ENCODE measurements at regions not wholly inside any gene's neighbourhood (a gene's known extent, or its start where the extent isn't known, plus 50 kb on each side); places are given as distances from the start of the nearest gene placed in this dataset.

- TF ChIP-seq POLR2A (IDR thresholded peaks at IDR 0.05) (no peak), POLR2AphosphoS5 (IDR thresholded peaks at IDR 0.05; ENCODE audit: insufficient read depth in 1 of 2, low read depth in 1 of 2) (no peak)
- TF ChIP-seq, protein P1, sequence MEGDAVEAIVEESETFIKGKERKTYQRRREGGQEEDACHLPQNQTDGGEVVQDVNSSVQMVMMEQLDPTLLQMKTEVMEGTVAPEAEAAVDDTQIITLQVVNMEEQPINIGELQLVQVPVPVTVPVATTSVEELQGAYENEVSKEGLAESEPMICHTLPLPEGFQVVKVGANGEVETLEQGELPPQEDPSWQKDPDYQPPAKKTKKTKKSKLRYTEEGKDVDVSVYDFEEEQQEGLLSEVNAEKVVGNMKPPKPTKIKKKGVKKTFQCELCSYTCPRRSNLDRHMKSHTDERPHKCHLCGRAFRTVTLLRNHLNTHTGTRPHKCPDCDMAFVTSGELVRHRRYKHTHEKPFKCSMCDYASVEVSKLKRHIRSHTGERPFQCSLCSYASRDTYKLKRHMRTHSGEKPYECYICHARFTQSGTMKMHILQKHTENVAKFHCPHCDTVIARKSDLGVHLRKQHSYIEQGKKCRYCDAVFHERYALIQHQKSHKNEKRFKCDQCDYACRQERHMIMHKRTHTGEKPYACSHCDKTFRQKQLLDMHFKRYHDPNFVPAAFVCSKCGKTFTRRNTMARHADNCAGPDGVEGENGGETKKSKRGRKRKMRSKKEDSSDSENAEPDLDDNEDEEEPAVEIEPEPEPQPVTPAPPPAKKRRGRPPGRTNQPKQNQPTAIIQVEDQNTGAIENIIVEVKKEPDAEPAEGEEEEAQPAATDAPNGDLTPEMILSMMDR (IDR thresholded peaks at IDR 0.05), result no peak
- Histone ChIP-seq H3K27me3 (no peaks in the 10 kb centered on the region), H3K9me3 (no peaks in the 10 kb centered on the region), H3K4me1 (no peaks in the 10 kb centered on the region), H3K27ac (no peak overlapping the region), H3K36me3 (no peaks in the 10 kb centered on the region), H3K4me3 (no peak overlapping the region)
- intact Hi-C loops (cut with DNase I), result no loop called here
- DNase-seq (ENCODE audit: extremely low spot score in 2 of 2), result no peak
Observed at GRCh38 chr21:27068811-27069210, 101.9 kb upstream of the ADAMTS5 start.

GRCh38 chr21:27067226-27067625 lies 100.3 kb upstream of the ADAMTS5 start:
- no peaks in the 10 kb centered on the region for H3K9me3 ChIP-seq
- no peaks in the 10 kb centered on the region for H3K4me1 ChIP-seq
- intact Hi-C loops (cut with DNase I), result no loop called here
- no peaks in the 10 kb centered on the region for H3K36me3 ChIP-seq
- H3K27me3 ChIP-seq, result no peaks in the 10 kb centered on the region
- no peak overlapping the region for H3K27ac ChIP-seq
- DNase-seq (ENCODE audit: extremely low spot score in 2 of 2), result no peak
- H3K4me3 ChIP-seq, result no peak overlapping the region
- TF ChIP-seq POLR2A (IDR thresholded peaks at IDR 0.05) (no peak), POLR2AphosphoS5 (IDR thresholded peaks at IDR 0.05; ENCODE audit: insufficient read depth in 1 of 2, low read depth in 1 of 2) (no peak)
- TF ChIP-seq, protein P1 (IDR thresholded peaks at IDR 0.05), result no peak

GRCh38 chr21:27062443-27062842 lies 95.6 kb upstream of the ADAMTS5 start:
- no peak overlapping the region for H3K27ac ChIP-seq
- no peaks in the 10 kb centered on the region for H3K36me3 ChIP-seq
- DNase-seq (ENCODE audit: extremely low spot score in 2 of 2), result no peak
- no peaks in the 10 kb centered on the region for H3K9me3 ChIP-seq
- no peaks in the 10 kb centered on the region for H3K4me1 ChIP-seq
- TF ChIP-seq POLR2A (IDR thresholded peaks at IDR 0.05) (no peak), POLR2AphosphoS5 (IDR thresholded peaks at IDR 0.05; ENCODE audit: insufficient read depth in 1 of 2, low read depth in 1 of 2) (no peak)
- TF ChIP-seq, protein P1 (IDR thresholded peaks at IDR 0.05), result no peak
- H3K27me3 ChIP-seq, result no peaks in the 10 kb centered on the region
- no peak overlapping the region for H3K4me3 ChIP-seq
- intact Hi-C loops (cut with DNase I), result no loop called here

GRCh38 chr21:27061770-27062169 lies 94.9 kb upstream of the ADAMTS5 start:
- no peak overlapping the region for H3K27ac ChIP-seq
- H3K4me1 ChIP-seq, result no peaks in the 10 kb centered on the region
- no peaks in the 10 kb centered on the region for H3K9me3 ChIP-seq
- no peak for DNase-seq (ENCODE audit: extremely low spot score in 2 of 2)
- no peaks in the 10 kb centered on the region for H3K27me3 ChIP-seq
- intact Hi-C loops (cut with DNase I), result no loop called here
- H3K36me3 ChIP-seq, result no peaks in the 10 kb centered on the region
- H3K4me3 ChIP-seq, result no peak overlapping the region
- TF ChIP-seq, protein P1 (IDR thresholded peaks at IDR 0.05), result no peak
- TF ChIP-seq POLR2A (IDR thresholded peaks at IDR 0.05) (no peak), POLR2AphosphoS5 (IDR thresholded peaks at IDR 0.05; ENCODE audit: insufficient read depth in 1 of 2, low read depth in 1 of 2) (no peak)

DNA sequence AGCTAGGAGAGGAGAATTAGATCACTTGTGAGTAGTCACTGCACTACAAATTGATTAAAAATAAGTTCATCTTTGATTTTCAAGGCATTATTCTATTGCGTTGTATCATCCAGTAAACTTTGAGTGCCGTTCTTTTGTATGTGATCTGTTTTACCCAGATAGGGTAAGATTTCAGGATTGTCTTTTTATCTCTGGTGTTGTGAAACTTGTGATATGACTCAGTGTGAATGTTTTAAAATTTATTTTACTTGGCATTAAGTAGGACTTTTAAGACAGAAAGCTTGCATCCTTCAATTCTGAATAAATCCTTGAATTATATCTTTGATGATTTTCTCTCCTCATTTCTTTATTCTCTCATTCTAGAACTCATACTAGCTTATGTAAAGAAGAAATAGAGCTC lies 93.3 kb upstream of the ADAMTS5 start:
- Histone ChIP-seq H3K4me1 (no peaks in the 10 kb centered on the region), H3K36me3 (no peaks in the 10 kb centered on the region), H3K9me3 (no peaks in the 10 kb centered on the region), H3K27ac (no peak overlapping the region), H3K27me3 (no peaks in the 10 kb centered on the region), H3K4me3 (no peak overlapping the region)
- DNase-seq (ENCODE audit: extremely low spot score in 2 of 2), result no peak
- no peak for TF ChIP-seq POLR2A (IDR thresholded peaks at IDR 0.05)
- TF ChIP-seq, protein P1 (IDR thresholded peaks at IDR 0.05), result no peak
- TF ChIP-seq POLR2AphosphoS5 (IDR thresholded peaks at IDR 0.05; ENCODE audit: insufficient read depth in 1 of 2, low read depth in 1 of 2), result no peak
- intact Hi-C loops (cut with DNase I), result no loop called here

All from vagina (tissue), 2 donors.